AG10803 (cell line): ENCODE measurements at regions not wholly inside any gene's neighbourhood (a gene's known extent, or its start where the extent isn't known, plus 50 kb on each side); places are given as distances from the start of the nearest gene placed in this dataset.

Source experiments
- DNase-seq: peaks from one replicate; pipeline ENCODE4 v3.0.0; 2010; ENCODE audit warnings: low read depth
- H3K4me3 ChIP-seq: 2 replicates; pipeline ENCODE4 v1.5.1; 2011; ENCODE audit warnings: mild to moderate bottlenecking, low read length, control low read depth
- TF ChIP-seq, protein P1 (sequence below): conservative IDR thresholded peaks from 2 replicates; pipeline ENCODE4 v1.5.1; 2011; ENCODE audit warnings: mild to moderate bottlenecking, low read length, control low read depth, inconsistent platforms

DNA sequence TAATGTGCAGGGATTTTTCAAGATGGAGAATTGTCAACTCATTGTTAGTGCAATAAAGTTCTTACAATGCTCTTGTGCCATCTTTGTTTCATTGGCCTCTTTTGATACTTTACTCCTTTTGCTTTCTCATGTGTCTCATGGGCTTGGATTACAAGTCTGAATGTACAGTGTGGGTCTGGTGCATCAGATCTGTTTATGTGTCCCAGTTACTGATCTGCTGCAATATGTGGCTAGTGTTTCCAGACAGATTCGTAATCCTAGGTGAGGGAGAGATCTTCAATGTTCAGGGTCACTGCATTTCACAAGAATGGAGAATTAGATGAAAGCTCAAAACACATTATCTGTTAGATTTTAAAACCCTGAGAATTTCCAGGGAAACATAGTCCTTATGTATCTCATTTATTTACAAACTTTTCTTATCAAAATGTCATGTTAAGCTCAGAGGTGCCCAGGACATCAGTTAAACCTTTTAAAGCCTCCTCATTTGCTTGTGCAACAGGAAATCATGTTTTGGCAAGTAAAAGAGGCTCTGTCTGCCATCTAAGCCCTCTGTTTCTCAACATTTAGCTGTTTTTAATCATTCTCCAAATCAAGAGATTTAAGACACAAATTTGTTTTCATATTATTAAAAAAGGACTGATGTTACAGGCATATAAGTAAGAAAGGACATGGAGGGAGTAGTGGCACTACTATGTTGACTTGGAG is 108.1 kb downstream of the NUP35 start:
- TF ChIP-seq, protein P1, sequence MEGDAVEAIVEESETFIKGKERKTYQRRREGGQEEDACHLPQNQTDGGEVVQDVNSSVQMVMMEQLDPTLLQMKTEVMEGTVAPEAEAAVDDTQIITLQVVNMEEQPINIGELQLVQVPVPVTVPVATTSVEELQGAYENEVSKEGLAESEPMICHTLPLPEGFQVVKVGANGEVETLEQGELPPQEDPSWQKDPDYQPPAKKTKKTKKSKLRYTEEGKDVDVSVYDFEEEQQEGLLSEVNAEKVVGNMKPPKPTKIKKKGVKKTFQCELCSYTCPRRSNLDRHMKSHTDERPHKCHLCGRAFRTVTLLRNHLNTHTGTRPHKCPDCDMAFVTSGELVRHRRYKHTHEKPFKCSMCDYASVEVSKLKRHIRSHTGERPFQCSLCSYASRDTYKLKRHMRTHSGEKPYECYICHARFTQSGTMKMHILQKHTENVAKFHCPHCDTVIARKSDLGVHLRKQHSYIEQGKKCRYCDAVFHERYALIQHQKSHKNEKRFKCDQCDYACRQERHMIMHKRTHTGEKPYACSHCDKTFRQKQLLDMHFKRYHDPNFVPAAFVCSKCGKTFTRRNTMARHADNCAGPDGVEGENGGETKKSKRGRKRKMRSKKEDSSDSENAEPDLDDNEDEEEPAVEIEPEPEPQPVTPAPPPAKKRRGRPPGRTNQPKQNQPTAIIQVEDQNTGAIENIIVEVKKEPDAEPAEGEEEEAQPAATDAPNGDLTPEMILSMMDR = no peak
- DNase-seq = peak; percentile 23
- no peak overlapping the region for H3K4me3 ChIP-seq

DNA sequence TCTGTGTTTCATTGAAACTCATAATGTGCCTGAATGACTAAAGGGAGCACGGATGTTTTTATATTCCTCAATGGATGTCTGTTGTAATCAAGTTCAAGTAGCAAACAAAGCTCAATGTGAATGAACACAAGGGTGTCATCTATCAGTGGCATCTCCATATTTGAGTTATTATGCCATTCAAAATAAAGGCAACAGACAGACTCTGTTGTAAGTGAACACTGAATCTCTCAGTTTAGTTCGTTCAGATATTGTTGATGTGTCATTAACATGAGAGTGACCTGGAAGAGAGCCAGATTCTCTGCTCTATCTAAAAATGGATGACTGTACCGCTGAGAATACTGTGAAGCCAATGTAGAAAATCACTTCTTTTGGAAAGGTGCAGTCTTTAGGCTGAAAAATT is 118.7 kb downstream of the NUP35 start:
- H3K4me3 ChIP-seq = no peak overlapping the region
- no peak for DNase-seq
- TF ChIP-seq, protein P1 = no peak

DNA sequence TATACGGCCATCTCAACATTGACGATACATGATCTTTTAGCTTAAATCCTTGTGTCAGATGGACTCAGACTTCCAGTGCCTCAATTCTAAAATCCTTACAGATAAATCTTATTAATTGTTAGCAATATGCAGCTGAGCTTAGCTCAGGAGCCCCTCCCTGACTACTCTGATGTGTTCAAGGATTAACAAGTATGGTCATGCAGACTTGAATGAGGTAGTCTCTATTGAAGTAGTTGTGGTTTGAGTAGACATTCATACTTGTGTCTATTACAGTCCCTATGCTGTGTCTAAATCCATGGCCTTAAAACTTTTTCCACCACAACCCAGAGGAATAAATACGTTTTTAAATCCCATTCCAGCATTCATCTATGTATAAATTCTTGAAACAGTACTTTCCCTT is 119.5 kb downstream of the NUP35 start:
- TF ChIP-seq, protein P1 = no peak
- no peak for DNase-seq
- no peak overlapping the region for H3K4me3 ChIP-seq

DNA sequence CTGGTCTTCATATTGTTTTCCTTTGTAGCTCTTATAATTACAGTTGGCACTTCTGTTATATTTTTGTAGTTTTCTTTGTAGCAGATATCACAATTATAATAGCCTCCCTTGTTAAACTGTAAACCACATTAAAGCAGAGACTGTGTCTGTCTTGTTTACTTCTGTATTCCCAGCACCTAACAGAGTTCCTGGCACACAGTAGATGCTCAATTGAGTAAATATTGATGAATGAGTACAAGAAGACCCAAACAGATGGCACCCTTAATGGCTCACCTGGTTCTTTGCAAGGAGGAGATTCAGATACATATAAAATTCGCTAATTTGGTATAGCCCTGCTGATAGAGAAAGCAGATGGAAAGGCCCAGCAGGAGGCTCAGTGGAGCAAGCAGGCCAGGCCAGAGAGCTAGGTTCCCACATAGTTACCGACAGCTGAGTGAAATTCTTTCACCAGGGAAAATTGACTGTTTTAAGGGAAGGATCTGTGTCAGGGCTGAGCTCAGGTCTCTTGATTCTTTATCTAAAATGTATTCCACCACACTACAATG is 120.1 kb downstream of the NUP35 start:
- TF ChIP-seq, protein P1 = no peak
- H3K4me3 ChIP-seq = no peak overlapping the region
- DNase-seq = no peak

- DNase-seq = peak; percentile 33
- TF ChIP-seq, protein P1 = peak; percentile 61
- no peak overlapping the region for H3K4me3 ChIP-seq
Measured at GRCh38 chr2:183248866-183249567, 124.8 kb downstream of the NUP35 start.

- H3K4me3 ChIP-seq = no peak overlapping the region
- no peak for DNase-seq
- TF ChIP-seq, protein P1 = no peak
Measured at GRCh38 chr2:183250061-183250460, 125.8 kb downstream of the NUP35 start.

DNA sequence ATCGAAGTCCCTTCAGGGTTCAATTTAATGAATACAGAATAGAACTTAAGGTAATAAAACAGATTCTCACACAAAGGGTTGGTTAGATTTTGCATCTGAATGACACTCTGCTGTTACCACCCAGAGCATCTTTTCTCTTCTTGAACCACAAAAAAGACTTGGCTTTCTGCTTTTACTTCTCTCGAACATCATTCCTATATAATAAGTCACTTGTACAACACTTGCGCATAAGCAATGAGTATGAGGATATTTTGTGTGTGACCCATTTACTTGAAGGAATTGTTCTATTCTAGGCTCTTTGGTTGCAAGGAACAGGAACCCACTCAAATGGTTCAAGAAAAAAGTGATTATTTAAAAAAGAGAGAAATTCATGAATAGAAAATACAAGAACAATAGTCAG is 126.2 kb downstream of the NUP35 start:
- peak; percentile 4 for DNase-seq
- TF ChIP-seq, protein P1 = no peak
- H3K4me3 ChIP-seq = no peak overlapping the region
